AG04449 (cell line): ENCODE measurements at regions not wholly inside any gene's neighbourhood (a gene's known extent, or its start where the extent isn't known, plus 50 kb on each side); places are given as distances from the start of the nearest gene placed in this dataset.

Experiments used
- CTCF ChIA-PET: fragments of 350-600 bp; formaldehyde crosslinking; extraction: SDS; loops from one replicate; lab custom pipeline; 2021; ENCODE audit warnings: antibody characterized with exemption; lab: Yijun Ruan, JAX
- POLR2A ChIA-PET: fragments of 400-600, 350-600 bp; formaldehyde crosslinking; extraction: SDS; loops from one replicate; lab custom pipeline; 2020; ENCODE audit warnings: antibody characterized with exemption, inconsistent platforms; lab: Yijun Ruan, JAX
- DNase-seq: peaks from one replicate; pipeline ENCODE4 v3.0.0-alpha.2; 2010; ENCODE audit warnings: low read depth, low spot score
- H3K4me3 ChIP-seq: 2 replicates; pipeline ENCODE4 v1.5.1; 2011; ENCODE audit warnings: low read depth, mild to moderate bottlenecking, control low read depth, low read length
- TF ChIP-seq, protein P1 (sequence below): IDR thresholded peaks from one replicate; pipeline ENCODE4 v1.5.1; 2011; ENCODE audit warnings: mild to moderate bottlenecking, moderate library complexity, low read length, control low read depth, inconsistent platforms; ENCODE audit not compliant: insufficient read depth; ENCODE audit errors: missing control alignments

DNA sequence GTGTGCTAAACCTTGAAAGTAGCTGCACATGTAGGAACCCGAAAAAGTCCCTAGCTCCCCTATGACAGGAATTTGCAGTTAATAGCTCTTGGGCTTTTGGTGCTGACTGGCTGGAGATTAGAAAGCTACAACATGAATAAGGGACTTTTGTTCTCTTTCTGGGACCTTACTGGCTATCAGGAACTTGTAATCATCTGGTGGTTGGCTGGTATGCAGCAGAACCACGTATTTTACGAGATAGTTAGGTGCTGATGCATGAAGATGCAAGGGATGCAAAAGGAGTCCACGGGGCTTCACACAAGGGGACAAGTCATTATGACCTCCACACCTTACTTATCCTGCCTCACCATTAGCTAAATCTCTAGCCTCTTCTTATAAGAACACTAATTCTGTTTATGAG lies 190.2 kb upstream of the NRXN1 start:
- no peak overlapping the region for H3K4me3 ChIP-seq
- no peak for DNase-seq
- ChIA-PET CTCF (no interaction called here), POLR2A (interaction anchor here (0.7 kb wide), 1 partner anchor 92 kb away, joined by 6 read pairs; no protein-coding TSS in a partner anchor)
- TF ChIP-seq, protein P1, sequence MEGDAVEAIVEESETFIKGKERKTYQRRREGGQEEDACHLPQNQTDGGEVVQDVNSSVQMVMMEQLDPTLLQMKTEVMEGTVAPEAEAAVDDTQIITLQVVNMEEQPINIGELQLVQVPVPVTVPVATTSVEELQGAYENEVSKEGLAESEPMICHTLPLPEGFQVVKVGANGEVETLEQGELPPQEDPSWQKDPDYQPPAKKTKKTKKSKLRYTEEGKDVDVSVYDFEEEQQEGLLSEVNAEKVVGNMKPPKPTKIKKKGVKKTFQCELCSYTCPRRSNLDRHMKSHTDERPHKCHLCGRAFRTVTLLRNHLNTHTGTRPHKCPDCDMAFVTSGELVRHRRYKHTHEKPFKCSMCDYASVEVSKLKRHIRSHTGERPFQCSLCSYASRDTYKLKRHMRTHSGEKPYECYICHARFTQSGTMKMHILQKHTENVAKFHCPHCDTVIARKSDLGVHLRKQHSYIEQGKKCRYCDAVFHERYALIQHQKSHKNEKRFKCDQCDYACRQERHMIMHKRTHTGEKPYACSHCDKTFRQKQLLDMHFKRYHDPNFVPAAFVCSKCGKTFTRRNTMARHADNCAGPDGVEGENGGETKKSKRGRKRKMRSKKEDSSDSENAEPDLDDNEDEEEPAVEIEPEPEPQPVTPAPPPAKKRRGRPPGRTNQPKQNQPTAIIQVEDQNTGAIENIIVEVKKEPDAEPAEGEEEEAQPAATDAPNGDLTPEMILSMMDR = no peak

DNA sequence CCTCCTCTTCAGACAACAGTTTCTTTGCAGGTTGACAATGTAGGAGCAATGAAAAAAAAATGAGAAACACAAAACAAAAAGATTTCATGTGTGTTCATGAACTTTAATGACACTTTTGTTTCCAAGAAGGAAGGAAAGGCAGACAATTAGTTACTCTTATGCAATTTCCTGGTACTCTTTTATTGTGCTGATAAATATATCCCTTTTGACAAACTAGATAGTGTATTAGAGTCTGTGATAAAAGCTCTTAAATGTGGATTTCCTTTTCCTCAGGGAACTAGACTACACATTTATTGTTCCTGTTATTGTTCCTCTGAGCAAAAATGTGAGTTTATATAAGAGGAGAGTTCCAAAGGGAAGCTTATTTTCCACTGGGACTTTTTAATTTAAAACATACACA lies 188.7 kb upstream of the NRXN1 start:
- TF ChIP-seq, protein P1 = no peak
- ChIA-PET POLR2A (no interaction called here), CTCF (no interaction called here)
- no peak overlapping the region for H3K4me3 ChIP-seq
- DNase-seq = no peak

- POLR2A ChIA-PET = no interaction called here
- CTCF ChIA-PET = no interaction called here
- H3K4me3 ChIP-seq = no peak overlapping the region
- TF ChIP-seq, protein P1 = no peak
- DNase-seq = no peak
These were observed 188.1 kb upstream of the NRXN1 start for GRCh38 chr2:51220080-51220479.

DNA sequence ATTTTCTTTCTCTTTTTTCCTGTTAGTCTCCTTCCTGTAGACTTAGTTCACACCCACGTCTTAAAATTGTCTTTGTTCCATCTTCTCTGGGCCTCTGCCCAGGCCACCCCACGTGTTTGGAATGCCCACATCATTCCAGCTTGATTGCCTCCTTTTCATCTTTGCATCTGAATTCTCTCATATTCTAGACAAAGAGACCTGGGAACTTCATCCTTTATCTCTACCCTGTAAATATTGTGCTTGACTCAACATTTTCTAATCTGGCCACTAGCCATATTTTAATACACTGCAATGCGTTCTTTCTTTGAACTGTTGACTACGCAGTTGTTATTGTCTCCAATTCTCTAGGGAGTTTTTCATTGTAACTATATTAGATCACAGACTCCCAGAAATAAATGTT lies 187.5 kb upstream of the NRXN1 start:
- no peak overlapping the region for H3K4me3 ChIP-seq
- TF ChIP-seq, protein P1 = no peak
- CTCF ChIA-PET = no interaction called here
- DNase-seq = no peak
- POLR2A ChIA-PET = no interaction called here

DNA sequence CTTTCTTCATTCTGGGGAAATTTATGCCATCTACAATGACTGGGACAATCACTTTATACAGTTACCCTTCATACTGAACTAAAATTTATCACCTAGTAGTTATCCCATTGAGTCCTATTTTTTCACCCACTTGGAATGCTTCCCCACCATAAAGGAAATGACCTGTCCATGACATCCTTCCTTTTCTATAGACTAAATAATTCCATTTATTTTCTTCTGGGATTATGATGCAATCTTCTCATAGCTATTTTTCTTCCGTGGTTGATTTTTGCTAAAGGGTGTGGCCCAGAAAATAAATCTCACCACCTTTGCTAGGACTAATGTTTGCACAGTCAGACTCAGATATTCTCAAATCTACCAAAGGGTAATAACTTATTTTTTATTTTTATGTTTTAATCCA lies 186.1 kb upstream of the NRXN1 start:
- TF ChIP-seq, protein P1 = no peak
- POLR2A ChIA-PET = no interaction called here
- DNase-seq = no peak
- CTCF ChIA-PET = no interaction called here
- no peak overlapping the region for H3K4me3 ChIP-seq

- POLR2A ChIA-PET = no interaction called here
- TF ChIP-seq, protein P1 = no peak
- DNase-seq = no peak
- no peak overlapping the region for H3K4me3 ChIP-seq
- CTCF ChIA-PET = no interaction called here
These were observed 181.9 kb upstream of the NRXN1 start for GRCh38 chr2:51213826-51214225.
